ENCODE measurements at regions not wholly inside any gene's neighbourhood (a gene's known extent, or its start where the extent isn't known, plus 50 kb on each side); places are given as distances from the start of the nearest gene placed in this dataset.

GRCh38 chr11:123302751-123303195 lies 107.7 kb upstream of the CLMP start:
- DNase-seq = no peak

- DNase-seq = peak; percentile 59
These were observed 106.8 kb upstream of the CLMP start for GRCh38 chr11:123301696-123302400.

- DNase-seq = no peak
These were observed 106.1 kb upstream of the CLMP start for GRCh38 chr11:123301013-123301591.

GRCh38 chr11:123299721-123300120 lies 104.7 kb upstream of the CLMP start:
- no peak for DNase-seq

- no peak for DNase-seq
These were observed 103.7 kb upstream of the CLMP start for GRCh38 chr11:123298488-123299447.

- no peak for DNase-seq
These were observed 97.6 kb upstream of the CLMP start for GRCh38 chr11:123292647-123293046.

- DNase-seq = no peak
These were observed 96.3 kb upstream of the CLMP start for GRCh38 chr11:123291201-123291869.

GRCh38 chr11:123286761-123287160 lies 91.7 kb upstream of the CLMP start:
- no peak for DNase-seq

- no peak for DNase-seq
These were observed 91.2 kb upstream of the CLMP start for GRCh38 chr11:123286255-123286654.

GRCh38 chr11:123284454-123284853 lies 89.4 kb upstream of the CLMP start:
- no peak for DNase-seq

GRCh38 chr11:123282597-123282996 lies 87.5 kb upstream of the CLMP start:
- no peak for DNase-seq

GRCh38 chr11:123273616-123274015 lies 78.6 kb upstream of the CLMP start:
- no peak for DNase-seq

- no peak for DNase-seq
These were observed 77.5 kb upstream of the CLMP start for GRCh38 chr11:123272565-123272964.

GRCh38 chr11:123268156-123268555 lies 73.1 kb upstream of the CLMP start:
- no peak for DNase-seq

- DNase-seq = no peak
These were observed 70.9 kb upstream of the CLMP start for GRCh38 chr11:123265951-123266350.

GRCh38 chr11:123264431-123264780 lies 69.4 kb upstream of the CLMP start:
- DNase-seq = no peak

- peak; percentile 55 for DNase-seq
These were observed 66.5 kb upstream of the CLMP start for GRCh38 chr11:123261345-123262106.

- DNase-seq = no peak
These were observed 65.6 kb upstream of the CLMP start for GRCh38 chr11:123260511-123261211.

- DNase-seq = no peak
These were observed 63.8 kb upstream of the CLMP start for GRCh38 chr11:123258877-123259276.

- DNase-seq = no peak
These were observed 62.3 kb upstream of the CLMP start for GRCh38 chr11:123257370-123257769.

- DNase-seq = no peak
These were observed 60.9 kb upstream of the CLMP start for GRCh38 chr11:123255909-123256308.

- no peak for DNase-seq
These were observed 59.3 kb upstream of the CLMP start for GRCh38 chr11:123254357-123254756.

Data from NCI-H146 (cell line).